GM12892 (cell line): ENCODE measurements at regions not wholly inside any gene's neighbourhood (a gene's known extent, or its start where the extent isn't known, plus 50 kb on each side); places are given as distances from the start of the nearest gene placed in this dataset.

Experiments used
- POLR2AphosphoS5 ChIP-seq: IDR thresholded peaks from 2 replicates; pipeline ENCODE4 v1.6.1; 2011; ENCODE audit warnings: low read depth, low read length, control low read depth
- TAF1 ChIP-seq: IDR thresholded peaks from 2 replicates; pipeline ENCODE4 v1.6.1; 2011; ENCODE audit warnings: low read depth, mild to moderate bottlenecking, control low read depth, low read length, borderline replicate concordance

DNA sequence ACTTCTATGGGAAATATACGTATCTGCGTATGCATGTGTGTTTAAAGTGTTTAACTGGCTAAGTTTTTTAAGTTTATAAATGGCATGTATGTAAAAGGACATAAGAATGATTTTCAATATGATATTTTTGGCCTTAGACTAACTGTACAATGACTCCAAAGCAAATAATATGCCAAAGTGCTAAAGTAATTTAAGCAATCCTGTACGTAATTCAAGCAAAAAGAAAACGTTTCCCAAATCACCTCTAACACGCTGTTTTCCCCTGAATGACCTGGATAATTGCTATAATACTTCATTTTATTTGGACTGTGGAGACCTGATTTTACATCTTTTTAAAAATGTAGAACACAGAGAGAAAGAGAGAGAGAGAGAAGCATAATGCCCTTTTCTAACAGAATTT, 183.0 kb upstream of the HAND2 start:
- TF ChIP-seq TAF1, result no peak
- no peak for TF ChIP-seq POLR2AphosphoS5
